ENCODE measurements at regions not wholly inside any gene's neighbourhood (a gene's known extent, or its start where the extent isn't known, plus 50 kb on each side); places are given as distances from the start of the nearest gene placed in this dataset.

DNA sequence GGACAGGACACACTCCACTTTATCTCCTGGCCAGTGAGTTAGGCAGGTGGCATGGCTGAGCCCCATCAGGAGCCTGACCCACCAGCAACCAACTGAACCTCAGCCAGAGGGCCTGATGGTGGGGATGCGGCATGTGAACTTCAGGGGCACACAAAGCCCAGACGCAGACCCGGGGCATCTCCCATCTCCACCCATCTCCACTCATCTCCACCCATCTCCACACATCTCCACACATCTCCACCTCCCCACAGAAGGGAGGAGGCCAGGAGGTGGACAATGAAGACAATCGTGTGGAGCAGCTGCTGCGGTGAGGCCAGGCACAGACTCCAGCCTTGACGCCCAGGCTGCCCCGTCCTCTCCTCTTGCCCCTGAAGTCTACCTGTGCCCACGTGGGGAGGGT is 340.8 kb downstream of the CTTN start:
- TF ChIP-seq, protein P1, sequence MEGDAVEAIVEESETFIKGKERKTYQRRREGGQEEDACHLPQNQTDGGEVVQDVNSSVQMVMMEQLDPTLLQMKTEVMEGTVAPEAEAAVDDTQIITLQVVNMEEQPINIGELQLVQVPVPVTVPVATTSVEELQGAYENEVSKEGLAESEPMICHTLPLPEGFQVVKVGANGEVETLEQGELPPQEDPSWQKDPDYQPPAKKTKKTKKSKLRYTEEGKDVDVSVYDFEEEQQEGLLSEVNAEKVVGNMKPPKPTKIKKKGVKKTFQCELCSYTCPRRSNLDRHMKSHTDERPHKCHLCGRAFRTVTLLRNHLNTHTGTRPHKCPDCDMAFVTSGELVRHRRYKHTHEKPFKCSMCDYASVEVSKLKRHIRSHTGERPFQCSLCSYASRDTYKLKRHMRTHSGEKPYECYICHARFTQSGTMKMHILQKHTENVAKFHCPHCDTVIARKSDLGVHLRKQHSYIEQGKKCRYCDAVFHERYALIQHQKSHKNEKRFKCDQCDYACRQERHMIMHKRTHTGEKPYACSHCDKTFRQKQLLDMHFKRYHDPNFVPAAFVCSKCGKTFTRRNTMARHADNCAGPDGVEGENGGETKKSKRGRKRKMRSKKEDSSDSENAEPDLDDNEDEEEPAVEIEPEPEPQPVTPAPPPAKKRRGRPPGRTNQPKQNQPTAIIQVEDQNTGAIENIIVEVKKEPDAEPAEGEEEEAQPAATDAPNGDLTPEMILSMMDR (IDR thresholded peaks at IDR 0.05), result no peak
- TF ChIP-seq EZH2 (IDR thresholded peaks at IDR 0.05) (no peak), EZH2phosphoT487 (IDR thresholded peaks at IDR 0.05) (no peak)

Measured in neural progenitor cell (in vitro differentiated cells).